Thyroid gland (tissue), 4 donors: ENCODE measurements at regions not wholly inside any gene's neighbourhood (a gene's known extent, or its start where the extent isn't known, plus 50 kb on each side); places are given as distances from the start of the nearest gene placed in this dataset.

Experiments used
- CTCF ChIP-seq, 6 experiments: fragments of 200-600 bp in 3 of 6; fragments of 450-650 bp in 3 of 6; sonication (generic) in 3 of 6; IDR thresholded peaks; one replicate each; pipeline ENCODE4 v1.5.1; 2016 to 2019; ENCODE audit warnings: antibody characterized with exemption in 6 of 6, mild to moderate bottlenecking in 2 of 6, inconsistent platforms in 1 of 6, moderate library complexity in 1 of 6
- POLR2A ChIP-seq, 2 donors: fragments of 450-650 bp; IDR thresholded peaks; one replicate each; pipeline ENCODE4 v1.6.1; 2017; ENCODE audit warnings: antibody characterized with exemption in 2 of 2, mild to moderate bottlenecking in 2 of 2, moderate library complexity in 1 of 2

- TF ChIP-seq CTCF (IDR thresholded peaks at IDR 0.05) = no peak
- no peak for TF ChIP-seq POLR2A (IDR thresholded peaks at IDR 0.05)
Measured at GRCh38 chr7:155384751-155385150, 73.2 kb upstream of the EN2 start.
